Ascending aorta (tissue), 2 donors: ENCODE measurements at regions not wholly inside any gene's neighbourhood (a gene's known extent, or its start where the extent isn't known, plus 50 kb on each side); places are given as distances from the start of the nearest gene placed in this dataset.

ENCODE experiments used
- DNase-seq, 2 donors: peaks; one replicate each; pipeline ENCODE4 v3.0.0-alpha.2; 2019; ENCODE audit warnings: low spot score in 2 of 2
- H3K27ac ChIP-seq, 2 donors: fragments of 200-600 bp; sonication (generic); one replicate each; pipeline ENCODE4 v1.5.1; 2016 to 2017; ENCODE audit warnings: mild to moderate bottlenecking in 1 of 2
- H3K27me3 ChIP-seq: fragments of 200-600 bp; sonication (generic); one replicate; pipeline ENCODE4 v1.5.1; 2017
- H3K36me3 ChIP-seq, 2 donors: fragments of 200-600 bp; sonication (generic); one replicate each; pipeline ENCODE4 v1.5.1; 2016
- H3K4me1 ChIP-seq, 2 donors: fragments of 200-600 bp; sonication (generic); one replicate each; pipeline ENCODE4 v1.5.1; 2016 to 2017; ENCODE audit warnings: mild to moderate bottlenecking in 1 of 2
- H3K4me3 ChIP-seq, 2 donors: fragments of 200-600 bp; sonication (generic); one replicate each; pipeline ENCODE4 v1.5.1; 2016 to 2017; ENCODE audit warnings: mild to moderate bottlenecking in 1 of 2
- H3K9me3 ChIP-seq, 2 donors: fragments of 200-600 bp; sonication (generic); one replicate each; pipeline ENCODE4 v1.5.1; 2016
- CTCF ChIP-seq, 3 experiments: fragments of 200-600 bp in 2 of 3; fragments of 450-650 bp in 1 of 3; sonication (generic) in 2 of 3; IDR thresholded peaks; one replicate each; pipeline ENCODE4 v1.5.1; 2016 to 2019; ENCODE audit warnings: antibody characterized with exemption in 3 of 3, mild to moderate bottlenecking in 1 of 3, moderate library complexity in 1 of 3
- intact Hi-C: fragments of 100-400 bp; cut with DNase I; formaldehyde crosslinking; loops from one replicate; pipeline ENCODE4 v1.15.1; 2023

GRCh38 chr7:52794621-52795020, 240.8 kb upstream of the POM121L12 start:
- TF ChIP-seq CTCF (IDR thresholded peaks at IDR 0.05), result no peak

GRCh38 chr7:52791176-52791700, 244.2 kb upstream of the POM121L12 start:
- H3K4me3 ChIP-seq, result no peak overlapping the region
- intact Hi-C loops, result no loop called here
- no peaks in the 10 kb centered on the region for H3K27me3 ChIP-seq

More at GRCh38 chr7:52794621-52795020, 240.8 kb upstream of the POM121L12 start:
- intact Hi-C loops, result no loop called here
- Histone ChIP-seq H3K27ac (no peak overlapping the region), H3K36me3 (no peaks in the 10 kb centered on the region), H3K27me3 (no peaks in the 10 kb centered on the region), H3K9me3 (no peaks in the 10 kb centered on the region), H3K4me1 (no peaks in the 10 kb centered on the region), H3K4me3 (no peak overlapping the region)
- DNase-seq, result no peak

GRCh38 chr7:52786174-52786573, 249.3 kb upstream of the POM121L12 start:
- Histone ChIP-seq H3K36me3 (no peaks in the 10 kb centered on the region), H3K4me1 (no peaks in the 10 kb centered on the region), H3K4me3 (no peak overlapping the region), H3K9me3 (no peaks in the 10 kb centered on the region), H3K27ac (no peak overlapping the region), H3K27me3 (no peaks in the 10 kb centered on the region)
- DNase-seq, result no peak
- intact Hi-C loops, result no loop called here
- no peak for TF ChIP-seq CTCF (IDR thresholded peaks at IDR 0.05)

More at GRCh38 chr7:52791176-52791700, 244.2 kb upstream of the POM121L12 start:
- no peaks in the 10 kb centered on the region for H3K36me3 ChIP-seq
- H3K4me1 ChIP-seq, result no peaks in the 10 kb centered on the region
- no peak overlapping the region for H3K27ac ChIP-seq
- DNase-seq, result no peak
- no peak for TF ChIP-seq CTCF (IDR thresholded peaks at IDR 0.05)
- no peaks in the 10 kb centered on the region for H3K9me3 ChIP-seq

GRCh38 chr7:52782348-52782747, 253.1 kb upstream of the POM121L12 start:
- intact Hi-C loops, result no loop called here
- no peak for TF ChIP-seq CTCF (IDR thresholded peaks at IDR 0.05)
- no peak overlapping the region for H3K4me3 ChIP-seq
- H3K27ac ChIP-seq, result no peak overlapping the region
- peaks cover 0 to 4% of the 10 kb centered on the region in 2 donors for H3K9me3 ChIP-seq
- no peaks in the 10 kb centered on the region for H3K27me3 ChIP-seq
- H3K4me1 ChIP-seq, result no peaks in the 10 kb centered on the region
- no peaks in the 10 kb centered on the region for H3K36me3 ChIP-seq
- no peak for DNase-seq

- H3K9me3 ChIP-seq, result peaks cover 0 to 4% of the 10 kb centered on the region in 2 donors
- no peaks in the 10 kb centered on the region for H3K4me1 ChIP-seq
- no peaks in the 10 kb centered on the region for H3K36me3 ChIP-seq
- no peak for DNase-seq
- no peaks in the 10 kb centered on the region for H3K27me3 ChIP-seq
- no peak overlapping the region for H3K4me3 ChIP-seq
- no peak for TF ChIP-seq CTCF (IDR thresholded peaks at IDR 0.05)
- H3K27ac ChIP-seq, result no peak overlapping the region
- intact Hi-C loops, result no loop called here
Measured at GRCh38 chr7:52781250-52781649, 254.2 kb upstream of the POM121L12 start.

- DNase-seq, result no peak
- H3K4me1 ChIP-seq, result no peaks in the 10 kb centered on the region
- no peaks in the 10 kb centered on the region for H3K36me3 ChIP-seq
- no peak for TF ChIP-seq CTCF (IDR thresholded peaks at IDR 0.05)
- peaks cover 0 to 4% of the 10 kb centered on the region in 2 donors for H3K9me3 ChIP-seq
- no peaks in the 10 kb centered on the region for H3K27me3 ChIP-seq
- no peak overlapping the region for H3K27ac ChIP-seq
- intact Hi-C loops, result no loop called here
- H3K4me3 ChIP-seq, result no peak overlapping the region
Measured at GRCh38 chr7:52779004-52779403, 256.4 kb upstream of the POM121L12 start.
